ENCODE measurements at regions not wholly inside any gene's neighbourhood (a gene's known extent, or its start where the extent isn't known, plus 50 kb on each side); places are given as distances from the start of the nearest gene placed in this dataset.

GRCh38 chr6:101276066-101276465, 117.4 kb upstream of the GRIK2 start:
- no peaks in the 10 kb centered on the region for H3K4me1 Mint-ChIP-seq
- ATAC-seq (ENCODE audit: low read depth in 2 of 2) (no peak), DNase-seq (no peak)
- H3K27me3 Mint-ChIP-seq, result no peaks in the 10 kb centered on the region
- no peaks in the 10 kb centered on the region for H3K36me3 Mint-ChIP-seq
- no peak overlapping the region for H3K27ac Mint-ChIP-seq
- H3K4me3 Mint-ChIP-seq, result no peak overlapping the region
- H3K9me3 Mint-ChIP-seq, result peaks cover 0 to 9% (median 2%) of the 10 kb centered on the region in 7 donors

- Mint-ChIP-seq H3K27ac (no peak overlapping the region), H3K9me3 (peaks cover 0 to 5% (median 0%) of the 10 kb centered on the region in 7 donors), H3K4me3 (no peak overlapping the region), H3K27me3 (no peaks in the 10 kb centered on the region), H3K4me1 (no peaks in the 10 kb centered on the region), H3K36me3 (no peaks in the 10 kb centered on the region)
- no peak for DNase-seq
- ATAC-seq (ENCODE audit: low read depth in 2 of 2), result no peak
These were observed 114.1 kb upstream of the GRIK2 start for GRCh38 chr6:101279410-101279809.

GRCh38 chr6:101281266-101281665, 112.2 kb upstream of the GRIK2 start:
- ATAC-seq (ENCODE audit: low read depth in 2 of 2) (no peak), DNase-seq (no peak)
- H3K4me1 Mint-ChIP-seq, result no peaks in the 10 kb centered on the region
- H3K9me3 Mint-ChIP-seq, result peaks cover 0 to 5% (median 0%) of the 10 kb centered on the region in 7 donors
- no peaks in the 10 kb centered on the region for H3K27me3 Mint-ChIP-seq
- H3K36me3 Mint-ChIP-seq, result no peaks in the 10 kb centered on the region
- no peak overlapping the region for H3K4me3 Mint-ChIP-seq
- H3K27ac Mint-ChIP-seq, result no peak overlapping the region

- no peaks in the 10 kb centered on the region for H3K27me3 Mint-ChIP-seq
- peaks cover 0 to 5% (median 3%) of the 10 kb centered on the region in 7 donors for H3K9me3 Mint-ChIP-seq
- no peak overlapping the region for H3K27ac Mint-ChIP-seq
- ATAC-seq (ENCODE audit: low read depth in 2 of 2) (no peak), DNase-seq (no peak)
- H3K4me1 Mint-ChIP-seq, result no peaks in the 10 kb centered on the region
- H3K36me3 Mint-ChIP-seq, result no peaks in the 10 kb centered on the region
- no peak overlapping the region for H3K4me3 Mint-ChIP-seq
These were observed 109.4 kb upstream of the GRIK2 start for GRCh38 chr6:101284131-101284530.

- Mint-ChIP-seq H3K4me1 (no peaks in the 10 kb centered on the region), H3K36me3 (no peaks in the 10 kb centered on the region), H3K27me3 (no peaks in the 10 kb centered on the region), H3K27ac (no peak overlapping the region), H3K4me3 (no peak overlapping the region), H3K9me3 (peaks cover 0 to 8% (median 3%) of the 10 kb centered on the region in 7 donors)
- DNase-seq, result no peak
- no peak for ATAC-seq (ENCODE audit: low read depth in 2 of 2)
These were observed 107.4 kb upstream of the GRIK2 start for GRCh38 chr6:101286146-101286545.

- H3K4me1 Mint-ChIP-seq, result no peaks in the 10 kb centered on the region
- ATAC-seq (ENCODE audit: low read depth in 2 of 2) (no peak), DNase-seq (no peak)
- no peak overlapping the region for H3K27ac Mint-ChIP-seq
- H3K27me3 Mint-ChIP-seq, result no peaks in the 10 kb centered on the region
- H3K9me3 Mint-ChIP-seq, result peaks cover 4 to 34% (median 21%) of the 10 kb centered on the region in 7 donors
- H3K4me3 Mint-ChIP-seq, result no peak overlapping the region
- peaks cover 3 to 8% of the 10 kb centered on the region in 2 donors for H3K36me3 Mint-ChIP-seq
These were observed 103.2 kb upstream of the GRIK2 start for GRCh38 chr6:101290346-101290745.

- H3K4me3 Mint-ChIP-seq, result no peak overlapping the region
These were observed 99.4 kb upstream of the GRIK2 start for GRCh38 chr6:101294051-101294638.

GRCh38 chr6:101294676-101295075, 98.8 kb upstream of the GRIK2 start:
- no peak overlapping the region for H3K27ac Mint-ChIP-seq

More at GRCh38 chr6:101294051-101294638, 99.4 kb upstream of the GRIK2 start:
- Mint-ChIP-seq H3K27ac (no peak overlapping the region), H3K4me1 (no peaks in the 10 kb centered on the region), H3K36me3 (peaks cover 3 to 8% of the 10 kb centered on the region in 2 donors), H3K27me3 (no peaks in the 10 kb centered on the region), H3K9me3 (peaks cover 2 to 34% (median 18%) of the 10 kb centered on the region in 7 donors)
- ATAC-seq (ENCODE audit: low read depth in 2 of 2), result no peak
- DNase-seq, result no peak

GRCh38 chr6:101296169-101296960, 97.1 kb upstream of the GRIK2 start:
- Mint-ChIP-seq H3K27me3 (no peaks in the 10 kb centered on the region), H3K36me3 (peaks cover 3 to 8% of the 10 kb centered on the region in 2 donors), H3K9me3 (peaks cover 4 to 37% (median 20%) of the 10 kb centered on the region in 7 donors), H3K4me3 (no peak overlapping the region), H3K4me1 (no peaks in the 10 kb centered on the region), H3K27ac (no peak overlapping the region)
- ATAC-seq (ENCODE audit: low read depth in 2 of 2), result no peak
- DNase-seq, result no peak

More at GRCh38 chr6:101294676-101295075, 98.8 kb upstream of the GRIK2 start:
- Mint-ChIP-seq H3K36me3 (peaks cover 3 to 8% of the 10 kb centered on the region in 2 donors), H3K9me3 (peaks cover 2 to 34% (median 18%) of the 10 kb centered on the region in 7 donors), H3K27me3 (no peaks in the 10 kb centered on the region), H3K4me3 (no peak overlapping the region), H3K4me1 (no peaks in the 10 kb centered on the region)
- DNase-seq (no peak), ATAC-seq (ENCODE audit: low read depth in 2 of 2) (no peak)

GRCh38 chr6:101302593-101302992, 90.9 kb upstream of the GRIK2 start:
- Mint-ChIP-seq H3K27ac (no peak overlapping the region), H3K4me1 (no peaks in the 10 kb centered on the region), H3K4me3 (no peak overlapping the region), H3K27me3 (no peaks in the 10 kb centered on the region), H3K9me3 (peaks cover 2 to 32% (median 10%) of the 10 kb centered on the region in 7 donors), H3K36me3 (no peaks in the 10 kb centered on the region)
- DNase-seq, result no peak
- ATAC-seq (ENCODE audit: low read depth in 2 of 2), result no peak

- ATAC-seq (ENCODE audit: low read depth in 2 of 2) (no peak), DNase-seq (no peak)
- H3K4me1 Mint-ChIP-seq, result no peaks in the 10 kb centered on the region
- no peak overlapping the region for H3K4me3 Mint-ChIP-seq
- no peak overlapping the region for H3K27ac Mint-ChIP-seq
- no peaks in the 10 kb centered on the region for H3K27me3 Mint-ChIP-seq
- H3K9me3 Mint-ChIP-seq, result peaks cover 2 to 32% (median 10%) of the 10 kb centered on the region in 7 donors
- H3K36me3 Mint-ChIP-seq, result no peaks in the 10 kb centered on the region
These were observed 90.0 kb upstream of the GRIK2 start for GRCh38 chr6:101303495-101303894.

- Mint-ChIP-seq H3K27me3 (no peaks in the 10 kb centered on the region), H3K36me3 (no peaks in the 10 kb centered on the region), H3K9me3 (peaks cover 0 to 13% (median 0%) of the 10 kb centered on the region in 7 donors), H3K4me1 (no peaks in the 10 kb centered on the region), H3K27ac (no peak overlapping the region), H3K4me3 (no peak overlapping the region)
- DNase-seq (no peak), ATAC-seq (ENCODE audit: low read depth in 2 of 2) (no peak)
These were observed 80.9 kb upstream of the GRIK2 start for GRCh38 chr6:101312652-101313051.

GRCh38 chr6:101322921-101323320, 70.6 kb upstream of the GRIK2 start:
- Mint-ChIP-seq H3K4me1 (no peaks in the 10 kb centered on the region), H3K9me3 (peaks cover 0 to 6% (median 3%) of the 10 kb centered on the region in 7 donors), H3K27me3 (no peaks in the 10 kb centered on the region), H3K36me3 (no peaks in the 10 kb centered on the region), H3K4me3 (no peak overlapping the region), H3K27ac (no peak overlapping the region)
- ATAC-seq (ENCODE audit: low read depth in 2 of 2) (no peak), DNase-seq (no peak)

- Mint-ChIP-seq H3K27ac (no peak overlapping the region), H3K4me3 (no peak overlapping the region), H3K4me1 (no peaks in the 10 kb centered on the region), H3K36me3 (no peaks in the 10 kb centered on the region), H3K9me3 (peaks cover 0 to 6% (median 0%) of the 10 kb centered on the region in 7 donors), H3K27me3 (no peaks in the 10 kb centered on the region)
- ATAC-seq (ENCODE audit: low read depth in 2 of 2), result no peak
- DNase-seq, result no peak
These were observed 67.1 kb upstream of the GRIK2 start for GRCh38 chr6:101326411-101326810.
